ENCODE measurements at regions not wholly inside any gene's neighbourhood (a gene's known extent, or its start where the extent isn't known, plus 50 kb on each side); places are given as distances from the start of the nearest gene placed in this dataset.

- no peak for TF ChIP-seq CTCF (IDR thresholded peaks at IDR 0.05; ENCODE audit: insufficient read depth, low read depth, low read length, missing control alignments)
- H3K4me3 ChIP-seq (ENCODE audit: low read length), result no peak overlapping the region
- no peak for DNase-seq (ENCODE audit: low read depth)
Measured at GRCh38 chr16:6266703-6267102, 1065.9 kb upstream of the RBFOX1 start.

- no peak for TF ChIP-seq CTCF (IDR thresholded peaks at IDR 0.05; ENCODE audit: insufficient read depth, low read depth, low read length, missing control alignments)
- no peak overlapping the region for H3K4me3 ChIP-seq (ENCODE audit: low read length)
- no peak for DNase-seq (ENCODE audit: low read depth)
Measured at GRCh38 chr16:6265968-6266367, 1066.7 kb upstream of the RBFOX1 start.

GRCh38 chr16:6258056-6258455 is 1074.6 kb upstream of the RBFOX1 start:
- TF ChIP-seq CTCF (IDR thresholded peaks at IDR 0.05; ENCODE audit: insufficient read depth, low read depth, low read length, missing control alignments), result no peak
- DNase-seq (ENCODE audit: low read depth), result no peak

GRCh38 chr16:6252541-6252940 is 1080.1 kb upstream of the RBFOX1 start:
- no peak for TF ChIP-seq CTCF (IDR thresholded peaks at IDR 0.05; ENCODE audit: insufficient read depth, low read depth, low read length, missing control alignments)
- no peak overlapping the region for H3K4me3 ChIP-seq (ENCODE audit: low read length)
- DNase-seq (ENCODE audit: low read depth), result no peak

More at GRCh38 chr16:6258056-6258455, 1074.6 kb upstream of the RBFOX1 start:
- no peak overlapping the region for H3K4me3 ChIP-seq (ENCODE audit: low read length)

GRCh38 chr16:6250511-6250910 is 1082.1 kb upstream of the RBFOX1 start:
- H3K4me3 ChIP-seq (ENCODE audit: low read length), result no peak overlapping the region
- no peak for TF ChIP-seq CTCF (IDR thresholded peaks at IDR 0.05; ENCODE audit: insufficient read depth, low read depth, low read length, missing control alignments)
- DNase-seq (ENCODE audit: low read depth), result no peak

GRCh38 chr16:6249863-6250262 is 1082.8 kb upstream of the RBFOX1 start:
- no peak overlapping the region for H3K4me3 ChIP-seq (ENCODE audit: low read length)
- TF ChIP-seq CTCF (IDR thresholded peaks at IDR 0.05; ENCODE audit: insufficient read depth, low read depth, low read length, missing control alignments), result no peak
- DNase-seq (ENCODE audit: low read depth), result no peak

- no peak for DNase-seq (ENCODE audit: low read depth)
- TF ChIP-seq CTCF (IDR thresholded peaks at IDR 0.05; ENCODE audit: insufficient read depth, low read depth, low read length, missing control alignments), result no peak
- H3K4me3 ChIP-seq (ENCODE audit: low read length), result no peak overlapping the region
Measured at GRCh38 chr16:6248199-6248598, 1084.4 kb upstream of the RBFOX1 start.

Data from epithelial cell of esophagus (primary cell).